ENCODE measurements at regions not wholly inside any gene's neighbourhood (a gene's known extent, or its start where the extent isn't known, plus 50 kb on each side); places are given as distances from the start of the nearest gene placed in this dataset.

DNA sequence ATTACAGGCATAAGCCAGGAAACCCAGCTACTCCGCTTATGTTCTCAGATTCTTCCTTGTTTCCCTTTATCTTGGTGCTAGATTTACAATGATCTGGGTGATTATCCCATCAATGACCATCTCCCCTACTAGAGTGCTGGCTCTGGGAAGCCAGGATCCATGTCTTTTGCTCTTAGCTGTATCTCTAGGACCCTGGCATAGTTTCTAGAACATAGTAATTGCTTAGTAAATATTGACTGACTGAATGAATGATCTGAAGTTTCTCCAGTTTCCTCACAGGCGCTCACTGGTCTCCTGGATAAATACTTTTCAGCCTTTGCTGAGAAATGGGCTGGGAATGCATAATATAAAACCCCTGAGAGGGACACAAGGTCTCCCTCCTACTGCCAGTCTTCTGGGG, 60.0 kb upstream of the KLF9 start:
- TF ChIP-seq, protein P1, sequence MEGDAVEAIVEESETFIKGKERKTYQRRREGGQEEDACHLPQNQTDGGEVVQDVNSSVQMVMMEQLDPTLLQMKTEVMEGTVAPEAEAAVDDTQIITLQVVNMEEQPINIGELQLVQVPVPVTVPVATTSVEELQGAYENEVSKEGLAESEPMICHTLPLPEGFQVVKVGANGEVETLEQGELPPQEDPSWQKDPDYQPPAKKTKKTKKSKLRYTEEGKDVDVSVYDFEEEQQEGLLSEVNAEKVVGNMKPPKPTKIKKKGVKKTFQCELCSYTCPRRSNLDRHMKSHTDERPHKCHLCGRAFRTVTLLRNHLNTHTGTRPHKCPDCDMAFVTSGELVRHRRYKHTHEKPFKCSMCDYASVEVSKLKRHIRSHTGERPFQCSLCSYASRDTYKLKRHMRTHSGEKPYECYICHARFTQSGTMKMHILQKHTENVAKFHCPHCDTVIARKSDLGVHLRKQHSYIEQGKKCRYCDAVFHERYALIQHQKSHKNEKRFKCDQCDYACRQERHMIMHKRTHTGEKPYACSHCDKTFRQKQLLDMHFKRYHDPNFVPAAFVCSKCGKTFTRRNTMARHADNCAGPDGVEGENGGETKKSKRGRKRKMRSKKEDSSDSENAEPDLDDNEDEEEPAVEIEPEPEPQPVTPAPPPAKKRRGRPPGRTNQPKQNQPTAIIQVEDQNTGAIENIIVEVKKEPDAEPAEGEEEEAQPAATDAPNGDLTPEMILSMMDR (conservative IDR thresholded peaks at IDR 0.05; ENCODE audit: low read depth, low read length) = no peak
- TF ChIP-seq EZH2 (IDR thresholded peaks at IDR 0.05; ENCODE audit: low read length, unreplicated experiment) = no peak
